ENCODE measurements at regions not wholly inside any gene's neighbourhood (a gene's known extent, or its start where the extent isn't known, plus 50 kb on each side); places are given as distances from the start of the nearest gene placed in this dataset.
A peak's percentile ranks its signal among the peaks of the same experiment; 100 is the strongest.
"Not testable (repeated sequence)": the region's sequence is repeated elsewhere in the genome, so short reads cannot be mapped to it uniquely, and the experiment has no call there.

DNA sequence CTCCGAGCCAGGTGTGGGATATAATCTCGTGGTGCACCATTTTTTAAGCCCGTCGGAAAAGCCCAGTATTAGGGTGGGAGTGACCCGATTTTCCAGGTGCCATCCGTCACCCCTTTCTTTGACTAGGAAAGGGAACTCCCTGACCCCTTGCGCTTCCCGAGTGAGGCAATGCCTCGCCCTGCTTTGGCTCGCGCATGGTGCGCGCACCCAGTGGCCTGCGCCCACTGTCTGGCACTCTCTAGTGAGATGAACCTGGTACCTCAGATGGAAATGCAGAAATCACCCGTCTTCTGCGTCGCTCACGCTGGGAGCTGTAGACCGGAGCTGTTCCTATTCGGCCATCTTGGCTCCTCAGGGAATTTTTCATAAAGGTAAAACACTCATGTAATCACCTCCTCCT is 63.9 kb downstream of the RWDD3 start:
- DNase-seq = not testable (repeated sequence)

DNA sequence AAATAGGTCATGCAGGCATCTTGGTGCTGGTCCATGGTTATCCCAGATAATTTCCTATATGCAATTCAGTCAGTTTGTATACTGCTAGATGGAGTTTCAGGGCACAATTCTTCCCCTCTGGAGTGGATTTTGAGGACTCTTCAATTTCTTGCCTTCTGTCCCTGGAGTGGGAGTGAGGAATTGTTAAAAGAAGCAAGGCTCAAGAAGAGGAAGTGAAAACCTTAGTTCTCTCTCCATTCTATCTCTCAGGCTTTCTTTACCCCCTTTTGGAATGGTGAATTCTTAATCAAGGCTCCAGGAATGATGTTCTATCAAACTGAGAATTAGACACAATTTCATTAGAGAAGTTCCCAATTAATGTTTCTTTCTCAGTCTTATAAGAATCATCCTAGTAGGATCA is 67.1 kb downstream of the RWDD3 start:
- DNase-seq = no peak

DNA sequence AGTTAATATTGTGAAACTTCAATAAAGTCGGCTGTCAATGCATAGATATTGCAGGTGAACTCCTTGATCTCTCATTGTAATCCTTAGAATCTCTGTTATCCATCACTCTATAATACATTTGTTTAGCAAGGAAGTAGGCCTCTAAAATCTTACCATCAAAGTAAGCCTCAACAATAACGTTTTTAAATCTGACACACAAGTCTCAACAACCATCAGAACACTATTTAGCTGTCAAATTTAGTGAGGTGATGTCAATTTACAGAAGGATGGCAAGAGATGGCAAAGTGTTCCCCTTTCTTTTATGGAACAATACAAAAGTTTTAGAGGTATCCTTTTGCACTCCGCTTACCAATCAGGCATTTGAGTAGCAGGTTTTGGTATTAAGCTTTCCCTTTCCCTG is 67.6 kb downstream of the RWDD3 start:
- DNase-seq = no peak

DNA sequence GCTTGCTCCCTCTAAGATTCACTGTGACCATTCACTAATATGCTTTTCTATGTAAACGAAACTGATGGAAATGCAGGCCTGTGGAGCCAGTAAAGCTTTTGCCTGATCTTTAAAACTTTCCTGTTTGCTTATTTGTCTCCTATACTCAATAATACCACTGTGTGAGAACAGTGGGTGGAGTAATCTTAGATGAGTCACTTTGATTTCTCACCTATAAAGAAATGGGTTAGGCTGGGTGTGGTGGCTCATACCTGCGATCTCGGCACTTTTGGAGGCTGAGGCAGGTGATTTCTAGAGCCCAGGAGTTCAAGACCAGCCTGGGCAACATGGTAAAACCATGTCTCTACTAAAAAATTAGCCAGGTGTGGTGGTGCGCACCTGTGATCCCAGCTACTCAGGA is 70.8 kb downstream of the RWDD3 start:
- DNase-seq = no peak

DNA sequence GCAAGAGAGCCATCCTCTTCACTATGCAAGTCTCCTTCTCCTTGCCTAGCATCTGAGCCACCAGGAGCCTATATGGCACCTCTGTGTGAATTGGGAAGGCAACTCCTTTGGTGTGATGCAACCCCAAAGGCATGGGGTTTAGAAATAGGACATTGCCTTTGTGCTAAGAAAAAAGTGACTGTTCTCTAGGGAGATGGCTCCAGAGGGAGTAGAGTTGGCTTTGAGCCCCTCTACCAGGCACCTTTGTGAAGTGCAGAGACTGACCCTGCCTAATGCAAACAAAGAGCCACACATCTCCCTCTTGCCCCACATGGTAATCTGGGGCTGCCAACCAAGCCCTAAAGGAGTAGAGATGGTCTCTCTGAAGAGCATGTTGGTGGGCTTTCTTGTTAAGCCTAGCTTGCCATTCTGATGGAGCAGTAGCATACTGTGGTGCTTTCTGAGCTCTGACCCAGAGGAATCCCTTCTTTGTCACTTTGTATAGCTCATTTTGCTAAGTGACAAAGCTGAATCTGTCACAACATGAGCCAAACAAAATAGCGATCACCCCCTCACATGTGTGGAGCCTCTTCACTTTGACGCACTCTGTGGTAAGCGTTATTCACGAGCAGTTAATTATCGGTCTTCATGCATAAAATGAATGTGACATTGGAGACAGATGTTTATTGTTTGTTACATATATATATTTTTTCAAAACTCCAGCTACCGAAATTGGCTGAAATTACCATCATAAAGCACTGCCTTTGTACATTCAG is 74.4 kb downstream of the RWDD3 start:
- DNase-seq = no peak

DNA sequence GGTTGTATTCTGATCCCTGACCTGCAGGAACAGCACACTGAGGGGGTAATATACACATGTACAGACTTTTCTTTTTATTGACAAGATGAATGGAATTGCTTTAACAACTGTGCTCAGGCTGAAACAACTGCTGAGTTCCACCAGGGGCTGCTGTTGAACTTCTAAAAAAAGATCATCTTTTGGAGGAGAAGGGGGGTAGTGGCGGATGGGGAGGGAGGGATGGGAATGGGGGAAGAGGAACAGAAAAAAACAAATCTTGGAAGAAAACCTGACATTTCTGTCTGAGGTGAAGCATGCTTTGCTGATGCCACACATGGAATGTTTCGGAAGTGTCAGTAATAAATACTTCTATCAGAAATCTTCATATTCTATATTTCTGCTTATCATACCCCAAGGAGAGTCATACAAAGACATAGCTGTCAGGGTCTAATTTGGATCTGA is 75.0 kb downstream of the RWDD3 start:
- DNase-seq = peak in 1 of 2 experiments; percentile 24

DNA sequence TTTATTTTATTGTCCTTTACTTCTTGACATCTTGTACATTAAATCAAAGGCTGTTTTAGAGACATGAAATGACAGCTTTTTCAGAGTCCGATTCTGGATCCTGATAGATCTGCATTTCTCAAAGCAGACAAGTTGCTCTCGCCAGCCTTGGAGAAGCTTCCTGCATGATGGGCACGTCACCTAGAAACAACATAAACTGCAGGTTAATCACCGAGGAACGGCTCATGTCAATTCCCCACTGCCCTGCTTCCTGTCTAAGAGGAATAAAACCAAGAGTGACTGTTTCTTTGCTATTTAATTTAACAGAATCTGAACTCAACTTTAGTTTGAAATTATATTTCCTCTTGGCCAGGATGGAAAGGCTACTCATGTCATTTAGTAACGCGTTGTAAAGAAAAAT is 77.0 kb downstream of the RWDD3 start:
- no peak for DNase-seq

DNA sequence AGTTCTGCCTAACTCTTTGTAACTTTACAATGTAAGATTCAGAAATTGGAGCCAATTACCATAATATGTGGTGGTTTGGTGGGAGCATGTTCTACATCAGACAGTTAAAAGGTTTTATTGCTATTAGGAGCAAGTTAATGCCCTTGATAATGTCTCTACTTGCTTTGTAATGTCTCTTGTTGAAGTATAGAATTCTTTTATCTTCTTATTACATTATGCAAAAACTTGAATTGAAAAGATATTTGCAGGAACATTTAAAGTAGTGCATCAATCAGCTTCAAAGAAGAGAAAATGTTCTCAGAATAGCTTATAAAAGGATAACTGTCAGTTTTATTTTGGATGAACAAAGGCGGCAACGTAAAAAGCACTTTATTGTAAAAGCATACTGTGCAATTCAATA is 77.8 kb downstream of the RWDD3 start:
- DNase-seq = no peak

DNA sequence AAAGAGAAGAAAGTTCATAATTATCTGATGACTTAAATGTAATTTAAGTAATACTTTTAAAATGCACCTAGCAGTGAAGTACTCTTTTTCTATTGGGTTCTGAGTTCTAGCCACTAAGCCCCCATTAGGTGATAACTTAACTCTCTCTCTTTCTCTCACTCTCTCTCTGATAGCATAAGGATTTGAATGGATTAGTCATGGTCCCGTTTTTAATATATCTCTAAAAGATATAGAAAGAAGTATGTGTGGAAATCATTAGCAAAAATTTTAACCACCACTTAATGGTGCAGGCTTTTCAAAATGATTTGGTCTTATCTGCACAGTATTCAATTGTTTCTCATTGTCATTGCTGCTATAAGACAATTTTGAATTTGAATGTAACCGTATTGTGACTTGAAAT is 78.2 kb downstream of the RWDD3 start:
- DNase-seq = no peak

DNA sequence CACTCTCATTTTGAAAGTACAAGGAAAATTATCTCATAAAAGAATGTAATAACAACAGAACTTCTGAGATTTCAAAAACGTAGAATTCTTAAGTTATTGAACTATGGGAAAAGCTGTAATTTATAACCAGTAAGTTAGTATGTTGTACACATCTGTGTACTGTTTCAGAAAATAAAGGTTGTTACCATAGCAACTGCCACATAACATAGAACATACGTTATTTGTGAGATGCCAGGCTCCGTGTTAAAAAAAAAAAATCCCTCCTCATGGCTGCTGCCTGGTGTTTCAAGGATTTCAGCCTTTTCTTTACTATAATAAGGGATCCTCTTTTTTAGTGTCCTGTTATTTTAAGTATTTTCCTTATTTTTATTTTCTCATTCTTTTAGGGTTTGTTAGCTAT is 79.5 kb downstream of the RWDD3 start:
- DNase-seq = no peak

DNA sequence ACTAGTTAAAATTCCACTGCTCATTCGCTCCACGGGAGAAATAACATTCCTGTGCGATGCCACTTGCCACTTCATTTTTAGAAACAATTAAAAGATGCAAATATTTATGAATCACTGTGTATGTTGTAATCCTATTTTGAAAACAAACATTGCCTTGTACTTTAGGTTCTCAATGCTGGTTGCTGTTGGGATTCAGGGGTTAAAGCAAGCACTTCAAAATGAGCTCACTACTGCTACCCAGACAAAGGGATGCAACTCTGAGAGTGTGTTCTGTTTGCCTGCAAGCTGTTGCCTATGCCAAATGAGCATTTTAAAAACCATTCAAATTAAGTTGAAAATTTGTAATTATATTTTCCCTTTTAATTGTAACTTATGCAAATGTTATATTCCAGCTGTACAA is 87.5 kb downstream of the RWDD3 start:
- no peak for DNase-seq

DNA sequence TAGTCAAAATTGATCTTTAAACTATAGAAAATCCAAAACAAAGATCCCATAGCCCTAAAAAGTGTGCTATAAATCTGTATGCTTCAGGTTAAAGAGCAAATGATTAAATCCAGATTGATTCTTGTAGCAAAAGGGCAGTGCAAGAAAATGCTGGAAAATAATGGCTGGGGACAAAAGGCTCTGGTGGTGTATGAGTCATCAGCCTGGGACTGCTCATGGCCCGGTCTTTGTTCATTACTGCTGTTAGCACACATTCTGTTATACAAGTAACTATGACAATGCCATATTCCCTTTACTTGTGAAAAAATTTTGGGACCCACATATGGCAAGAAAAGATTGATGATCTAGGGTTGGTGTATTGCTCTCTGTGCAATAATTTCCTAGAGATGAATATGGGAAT is 89.1 kb downstream of the RWDD3 start:
- no peak for DNase-seq

DNA sequence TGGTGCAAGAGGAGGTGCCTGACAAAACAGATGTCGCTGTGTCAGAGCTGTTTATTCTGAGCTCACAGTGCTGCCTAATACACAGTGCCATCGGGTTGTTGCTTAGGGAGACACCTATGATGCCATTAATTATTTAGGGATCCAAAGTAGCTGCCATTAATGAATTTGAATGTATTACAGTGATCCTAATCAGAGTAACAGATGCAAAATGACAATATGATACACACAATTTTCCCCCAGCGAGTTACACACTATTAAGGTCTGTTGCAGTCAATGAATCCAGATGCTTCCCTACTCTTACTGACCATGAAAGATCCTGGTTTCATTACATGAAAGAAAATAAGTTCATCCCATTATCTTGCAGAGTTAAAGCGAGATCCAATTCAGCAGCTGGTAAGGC is 91.3 kb downstream of the RWDD3 start:
- DNase-seq = no peak

DNA sequence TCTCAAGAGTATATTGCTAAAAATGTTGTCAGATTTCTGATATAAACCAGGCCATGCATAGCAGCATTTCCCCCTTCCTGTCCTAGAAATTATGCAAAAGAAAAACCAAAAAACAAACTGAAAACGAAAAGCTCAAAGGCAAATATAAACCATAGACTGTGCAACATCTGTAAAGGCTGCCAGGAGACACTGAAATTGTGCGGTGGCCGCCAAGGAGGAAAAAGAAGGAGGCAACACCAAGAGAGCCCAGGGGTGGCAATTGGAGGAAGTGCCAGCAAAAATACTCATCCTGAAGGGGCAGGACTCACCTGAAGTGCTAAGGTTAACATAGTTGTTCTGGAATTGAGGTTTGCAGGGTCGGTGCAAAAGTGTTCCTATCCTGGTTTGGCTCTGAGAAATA is 92.0 kb downstream of the RWDD3 start:
- DNase-seq = no peak

DNA sequence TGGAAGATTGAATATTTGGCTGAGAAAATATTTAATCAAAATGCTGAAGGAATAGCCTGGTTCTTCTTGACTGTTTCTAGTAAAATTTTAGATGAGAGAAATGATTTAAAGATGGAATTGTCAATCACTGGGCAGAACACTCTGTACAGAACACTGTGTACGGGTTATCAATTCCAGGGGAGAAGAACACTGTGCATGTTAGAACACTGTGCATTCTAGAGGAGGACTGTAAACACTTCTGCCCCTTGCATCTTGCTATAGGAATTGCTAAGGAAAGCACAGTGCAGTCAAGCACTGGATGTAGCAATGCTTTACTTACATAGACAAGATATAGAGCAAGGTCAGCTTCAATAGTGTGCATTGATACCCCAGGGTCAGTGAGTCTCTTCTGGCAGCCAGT is 98.7 kb downstream of the RWDD3 start:
- no peak for DNase-seq

DNA sequence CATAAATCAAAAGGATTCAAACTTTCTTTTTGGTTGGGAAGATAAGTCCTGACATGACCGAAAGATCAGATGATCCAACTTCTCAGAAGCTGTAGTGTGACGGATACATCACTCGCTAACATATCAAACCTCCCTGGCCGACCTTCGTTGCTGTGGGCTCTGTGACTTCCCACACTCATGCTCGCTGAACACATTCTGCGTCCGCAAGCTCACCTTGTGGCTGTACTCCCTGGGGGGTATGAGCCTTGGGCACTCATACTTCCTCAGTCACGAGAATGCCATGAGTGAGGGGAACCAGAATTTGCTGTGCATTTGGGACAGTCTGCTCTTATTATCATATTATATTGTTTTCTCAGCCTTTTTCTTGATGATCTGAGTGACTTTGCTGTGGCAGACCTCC is 105.4 kb downstream of the RWDD3 start:
- no peak for DNase-seq

DNA sequence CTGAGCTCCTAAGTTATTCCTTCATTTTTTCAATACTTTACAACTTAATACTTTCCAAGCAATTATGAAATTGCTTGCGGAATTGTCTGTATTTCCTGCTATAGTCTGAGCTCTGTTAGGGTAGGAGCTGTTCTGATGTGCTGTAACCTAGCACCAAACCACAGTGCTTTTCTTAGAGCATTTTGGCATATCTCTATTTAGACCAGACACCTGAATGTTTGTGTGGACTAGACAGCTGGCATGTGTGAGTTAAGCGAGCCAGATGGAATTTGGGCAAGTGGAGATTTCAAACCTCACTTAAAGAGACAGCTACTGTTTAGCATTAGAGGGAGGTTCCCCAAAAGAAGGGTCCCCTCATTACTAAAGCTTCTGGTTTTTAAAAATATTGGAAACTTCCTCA is 106.1 kb downstream of the RWDD3 start:
- DNase-seq = no peak

DNA sequence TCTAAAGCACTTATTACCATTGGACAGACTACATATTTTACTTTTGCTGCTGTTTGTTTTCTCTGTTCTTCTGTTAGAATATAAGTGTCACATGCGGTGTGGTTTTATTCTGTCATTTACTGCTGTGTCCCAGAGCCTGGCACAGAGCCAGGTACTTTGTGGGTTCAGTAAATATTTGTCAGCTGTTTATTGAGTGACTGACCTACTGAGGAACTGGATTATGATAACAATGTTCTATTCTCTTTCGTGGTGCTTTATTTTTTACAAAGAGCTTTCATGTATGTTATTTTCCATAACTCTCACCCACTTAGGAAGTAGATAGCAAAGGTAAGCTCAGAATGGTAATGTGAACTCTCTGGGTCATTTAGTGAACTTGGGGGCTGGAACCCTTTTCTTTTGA is 118.8 kb downstream of the RWDD3 start:
- DNase-seq = no peak

DNA sequence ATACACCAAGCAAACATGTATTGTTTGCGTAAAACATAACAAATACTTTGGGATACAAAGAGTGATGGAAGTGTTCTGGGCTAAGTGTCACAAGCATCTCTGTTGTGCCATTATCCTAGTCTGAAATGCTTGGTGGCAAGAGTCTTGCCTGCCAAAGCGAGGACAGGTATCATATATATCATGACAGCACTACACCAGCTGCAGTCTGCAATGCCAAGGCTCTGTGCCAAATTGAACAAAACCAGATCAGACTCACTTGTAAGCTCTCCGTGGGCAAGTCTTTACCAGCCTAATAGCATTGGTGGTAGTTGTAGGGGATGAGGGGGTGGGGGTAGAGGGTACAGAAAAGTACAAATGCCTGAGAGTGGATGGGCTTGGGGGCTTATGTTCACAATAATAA is 119.2 kb downstream of the RWDD3 start:
- DNase-seq = no peak

DNA sequence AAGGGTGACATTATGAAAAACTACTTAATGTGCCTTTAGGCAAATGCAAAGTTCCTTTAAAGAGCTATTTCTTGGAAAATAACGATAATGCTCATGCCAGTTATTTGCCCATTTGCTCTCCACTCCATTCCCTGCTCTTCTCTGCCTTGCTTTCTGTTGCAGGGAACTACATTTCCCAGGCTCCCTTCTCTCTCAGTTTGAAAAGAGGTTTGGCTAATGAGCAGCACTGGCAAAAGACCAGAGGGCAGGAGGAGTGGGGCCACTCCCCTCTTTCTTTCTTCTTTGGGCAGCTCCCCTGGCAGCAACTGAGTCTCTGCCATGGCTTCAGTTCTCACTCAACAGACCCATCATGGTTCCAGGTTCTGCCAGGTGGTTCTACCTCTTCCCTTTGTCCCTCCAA is 130.5 kb downstream of the RWDD3 start:
- no peak for DNase-seq

DNA sequence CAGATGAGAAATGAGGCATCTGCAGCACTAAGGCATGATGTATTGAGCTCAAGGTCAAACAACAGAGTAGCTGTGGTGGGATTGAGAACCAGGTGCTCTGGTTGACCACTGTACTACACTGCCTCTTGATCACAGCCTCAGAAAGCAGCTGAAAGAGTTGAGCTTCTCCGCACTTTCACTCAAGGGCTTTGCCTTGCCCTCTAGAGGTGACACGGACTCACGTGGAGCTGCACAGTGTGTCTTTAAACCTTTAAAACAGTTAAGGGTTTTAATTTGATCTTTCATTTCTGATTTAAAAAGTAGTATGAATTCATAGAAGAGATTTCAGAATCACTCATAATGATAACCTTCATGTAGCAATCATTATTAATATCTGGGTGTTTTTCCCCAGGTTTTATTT is 132.5 kb downstream of the RWDD3 start:
- no peak for DNase-seq

DNA sequence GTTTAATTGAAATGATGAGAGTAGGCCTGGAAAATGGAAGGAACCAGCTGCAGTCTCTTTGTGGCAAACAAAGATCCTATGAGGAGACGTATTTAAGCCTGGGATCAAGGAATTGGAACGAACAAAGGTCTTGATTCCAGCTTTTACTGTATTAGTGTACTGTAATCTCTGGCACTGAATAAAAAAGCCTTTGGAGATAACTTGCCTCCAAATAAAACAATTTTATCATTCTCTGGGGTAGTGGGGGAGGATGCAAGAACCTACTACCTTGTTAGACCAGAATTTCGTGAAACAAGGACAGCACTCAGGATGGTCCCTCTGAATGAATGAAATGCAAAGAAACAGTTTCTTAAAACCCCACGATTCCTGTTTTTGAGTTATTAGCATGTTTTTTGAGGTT is 134.2 kb downstream of the RWDD3 start:
- no peak for DNase-seq

DNA sequence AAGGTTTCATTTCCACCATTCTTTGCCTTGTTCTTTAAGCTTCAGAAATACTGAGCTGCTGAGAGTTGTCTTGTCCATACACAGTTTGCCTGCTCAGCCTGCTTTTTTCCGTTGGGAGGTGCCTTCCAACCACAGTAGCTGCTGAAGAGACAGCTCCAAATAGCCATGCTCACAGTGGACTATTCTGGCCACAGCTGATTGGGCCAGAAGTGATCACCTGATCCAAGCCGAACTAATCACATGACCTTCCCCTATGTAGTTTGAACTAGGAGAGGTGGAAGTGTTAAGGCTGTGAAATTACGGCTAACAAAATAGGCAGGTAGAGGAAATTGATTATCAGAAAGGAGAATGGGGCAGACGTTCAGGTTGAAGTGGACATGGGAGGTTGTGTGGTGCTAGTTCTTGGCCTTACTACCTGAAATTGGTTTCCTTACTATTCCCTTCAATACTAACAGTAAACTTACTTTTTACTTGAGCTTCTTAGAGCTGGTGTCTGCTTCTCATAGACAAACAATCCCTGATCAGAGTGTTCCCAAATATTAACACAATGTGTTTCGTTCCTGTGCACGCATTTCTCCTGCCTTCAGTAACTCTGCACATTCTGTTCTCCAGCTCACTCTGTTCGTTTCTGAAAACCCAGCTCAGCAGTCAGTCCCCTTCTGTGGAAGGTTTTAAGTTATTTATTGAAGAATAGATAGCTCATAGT is 136.1 kb downstream of the RWDD3 start:
- DNase-seq = no peak

DNA sequence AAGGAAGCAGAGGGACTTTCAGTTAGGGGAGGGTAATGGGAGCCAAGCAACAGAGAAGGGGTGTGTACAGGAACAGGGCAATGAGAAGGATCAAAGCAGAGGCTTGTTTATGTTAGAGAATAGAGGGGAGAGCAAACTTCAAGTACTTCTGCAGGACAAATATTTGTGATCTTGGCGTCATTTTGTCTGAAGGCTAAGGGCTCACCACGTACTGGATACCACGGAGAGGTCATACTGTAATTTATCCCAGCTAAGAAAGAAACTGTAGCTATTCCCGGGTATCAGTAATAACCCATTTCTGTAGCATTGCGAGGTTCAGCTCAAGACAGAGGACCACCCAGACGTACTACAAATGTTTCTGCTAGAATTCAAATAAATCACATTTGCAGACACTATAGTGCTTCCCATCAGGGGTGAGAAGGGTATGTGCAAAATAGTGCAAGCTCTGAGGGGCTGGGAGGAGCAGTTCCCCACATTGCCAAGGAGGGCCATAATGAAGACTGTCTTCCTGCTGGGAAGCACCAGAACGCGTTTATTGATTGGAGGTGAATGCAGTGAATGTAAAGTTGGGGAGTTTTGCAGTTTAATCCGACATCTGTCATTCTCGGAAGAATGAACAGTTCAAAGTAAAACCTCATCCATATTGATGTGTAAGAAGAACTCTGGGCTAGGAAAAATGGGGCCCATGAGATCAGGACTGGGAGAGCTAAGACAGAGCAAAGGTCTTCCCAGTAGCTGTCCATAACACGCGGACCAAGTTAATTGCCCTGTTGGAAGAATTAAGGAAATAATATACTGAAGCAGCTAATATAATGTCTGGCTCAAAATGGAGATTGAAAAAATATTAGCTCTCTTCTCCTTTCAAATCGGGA is 136.9 kb downstream of the RWDD3 start:
- no peak for DNase-seq

Data from SW 1271 (cell line).